Body of pancreas (tissue), 4 donors: ENCODE measurements at regions not wholly inside any gene's neighbourhood (a gene's known extent, or its start where the extent isn't known, plus 50 kb on each side); places are given as distances from the start of the nearest gene placed in this dataset.

Experiments
- CTCF ChIP-seq, 7 experiments: fragments of 450-650 bp in 4 of 7; fragments of 200-600 bp in 3 of 7; sonication (generic) in 3 of 7; IDR thresholded peaks; one replicate each; pipeline ENCODE4 v1.5.1; 2016 to 2019; ENCODE audit warnings: antibody characterized with exemption in 7 of 7
- POLR2A ChIP-seq, 3 donors: fragments of 450-650 bp; IDR thresholded peaks; one replicate each; pipeline ENCODE4 v1.6.1; 2016; ENCODE audit warnings: antibody characterized with exemption in 3 of 3, mild to moderate bottlenecking in 2 of 3

DNA sequence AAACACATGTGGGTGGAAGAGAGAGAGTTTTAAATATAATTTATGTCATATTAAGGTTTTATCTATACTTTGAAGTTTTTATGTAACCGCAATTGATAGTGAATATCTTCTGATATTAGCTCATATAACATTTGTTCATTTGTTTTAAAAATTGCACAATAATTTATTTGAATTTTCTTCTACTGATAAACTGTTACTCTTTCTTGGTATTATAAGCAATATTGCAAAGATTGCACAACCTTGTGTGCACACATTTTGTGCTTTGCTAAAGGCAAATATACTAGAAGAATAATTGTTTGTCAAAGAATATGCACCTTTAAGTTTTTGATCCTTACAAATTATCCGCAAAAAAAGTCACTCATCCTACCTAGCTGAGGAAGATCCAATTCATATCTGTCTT, 275.7 kb downstream of the TLR4 start:
- TF ChIP-seq CTCF (IDR thresholded peaks at IDR 0.05): no peak
- no peak for TF ChIP-seq POLR2A (IDR thresholded peaks at IDR 0.05)
